Sigmoid colon (tissue), 6 donors: ENCODE measurements at regions not wholly inside any gene's neighbourhood (a gene's known extent, or its start where the extent isn't known, plus 50 kb on each side); places are given as distances from the start of the nearest gene placed in this dataset.

Experiments
- DNase-seq: peaks from one replicate; pipeline ENCODE4 v3.0.0-alpha.2; 2019
- H3K27ac ChIP-seq, 4 donors: fragments of 200-600 bp; sonication (generic); one replicate each; pipeline ENCODE4 v1.5.1; 2016 to 2019; ENCODE audit warnings: mild to moderate bottlenecking in 1 of 4
- H3K27me3 ChIP-seq, 3 donors: fragments of 200-600 bp; sonication (generic); one replicate each; pipeline ENCODE4 v1.5.1; 2019; ENCODE audit warnings: mild to moderate bottlenecking in 1 of 3
- H3K36me3 ChIP-seq, 4 donors: fragments of 200-600 bp; sonication (generic); one replicate each; pipeline ENCODE4 v1.5.1; 2016 to 2019
- H3K4me1 ChIP-seq, 4 donors: fragments of 200-600 bp; sonication (generic); one replicate each; pipeline ENCODE4 v1.5.1; 2017 to 2019
- H3K4me3 ChIP-seq, 4 donors: fragments of 200-600 bp; sonication (generic); one replicate each; pipeline ENCODE4 v1.5.1; 2017 to 2019; ENCODE audit warnings: mild to moderate bottlenecking in 2 of 4, moderate library complexity in 1 of 4
- H3K9me3 ChIP-seq, 4 donors: fragments of 200-600 bp in 3 of 4; sonication (generic) in 3 of 4; one replicate each; pipeline versions ENCODE4 v1.5.1 to v1.6.1; 2013 to 2019
- CTCF ChIP-seq, 4 experiments: fragments of 450-650 bp in 3 of 4; fragments of 200-600 bp in 1 of 4; IDR thresholded peaks; one replicate each; pipeline ENCODE4 v1.5.1; 2016 to 2019; ENCODE audit warnings: antibody characterized with exemption in 4 of 4, mild to moderate bottlenecking in 3 of 4, moderate library complexity in 2 of 4
- EP300 ChIP-seq, 4 donors: sonication (generic); formaldehyde crosslinking; IDR thresholded peaks; one replicate each; pipeline ENCODE4 v1.6.1; 2017; ENCODE audit warnings: antibody characterized with exemption in 4 of 4
- POLR2A ChIP-seq, 2 donors: fragments of 450-650 bp; IDR thresholded peaks; one replicate each; pipeline ENCODE4 v1.6.1; 2016; ENCODE audit warnings: antibody characterized with exemption in 2 of 2, mild to moderate bottlenecking in 2 of 2, moderate library complexity in 2 of 2
- POLR2AphosphoS5 ChIP-seq, 4 donors: sonication (generic); formaldehyde crosslinking; IDR thresholded peaks; one replicate each; pipeline ENCODE4 v1.6.1; 2017; ENCODE audit warnings: antibody characterized with exemption in 4 of 4
- WGBS, 2 donors: extraction: QIAGEN DNeasy Blood & Tissue Kit; methylation state at CpG; one replicate each; pipeline ENCODE4 v1.1.7; 2013; 5-methylcytosine and 5-hydroxymethylcytosine counted together
- intact Hi-C: fragments of 100-400 bp; cut with DNase I; formaldehyde crosslinking; loops from one replicate; pipeline ENCODE4 v1.15.1; 2023
- donor health status: healthy with polysubstance abuse.
- donor health status: healthy.

- no peak overlapping the region for H3K4me3 ChIP-seq
- 89% methylated on average over 3 of the region's 3 CpGs for WGBS, 2 donors
- H3K27ac ChIP-seq: no peak overlapping the region
- peaks cover 0 to 4% (median 0%) of the 10 kb centered on the region in 3 donors for H3K27me3 ChIP-seq
- DNase-seq: no peak
- intact Hi-C loops: no loop called here
- TF ChIP-seq EP300 (IDR thresholded peaks at IDR 0.05) (no peak), POLR2AphosphoS5 (IDR thresholded peaks at IDR 0.05) (no peak), CTCF (IDR thresholded peaks at IDR 0.05) (no peak), POLR2A (IDR thresholded peaks at IDR 0.05) (no peak)
- no peaks in the 10 kb centered on the region for H3K36me3 ChIP-seq
- peaks cover 0 to 4% (median 0%) of the 10 kb centered on the region in 4 donors for H3K9me3 ChIP-seq
- H3K4me1 ChIP-seq: no peaks in the 10 kb centered on the region
These were observed 102.7 kb downstream of the OLFM4 start for GRCh38 chr13:53131361-53131760.

GRCh38 chr13:53135301-53135700, 106.7 kb downstream of the OLFM4 start:
- Histone ChIP-seq H3K27ac (no peak overlapping the region), H3K4me3 (no peak overlapping the region), H3K4me1 (no peaks in the 10 kb centered on the region), H3K27me3 (peaks cover 0 to 4% (median 0%) of the 10 kb centered on the region in 3 donors), H3K9me3 (peaks cover 0 to 4% (median 0%) of the 10 kb centered on the region in 4 donors), H3K36me3 (no peaks in the 10 kb centered on the region)
- intact Hi-C loops: no loop called here
- no peak for TF ChIP-seq POLR2AphosphoS5 (IDR thresholded peaks at IDR 0.05)
- TF ChIP-seq POLR2A (IDR thresholded peaks at IDR 0.05): no peak
- TF ChIP-seq EP300 (IDR thresholded peaks at IDR 0.05): no peak
- TF ChIP-seq CTCF (IDR thresholded peaks at IDR 0.05): no peak
- whole genome bisulfite sequencing, 2 donors: 83 to 90% methylated on average over 2 of the region's 2 CpGs
- DNase-seq: no peak

- Histone ChIP-seq H3K27ac (no peak overlapping the region), H3K9me3 (peaks cover 0 to 4% (median 0%) of the 10 kb centered on the region in 4 donors), H3K27me3 (peaks cover 0 to 4% (median 0%) of the 10 kb centered on the region in 3 donors), H3K36me3 (no peaks in the 10 kb centered on the region), H3K4me1 (no peaks in the 10 kb centered on the region), H3K4me3 (no peak overlapping the region)
- intact Hi-C loops: no loop called here
- DNase-seq: no peak
- WGBS, 2 donors: 81 to 85% methylated on average over 3 of the region's 3 CpGs
- TF ChIP-seq POLR2A (IDR thresholded peaks at IDR 0.05) (no peak), EP300 (IDR thresholded peaks at IDR 0.05) (no peak), CTCF (IDR thresholded peaks at IDR 0.05) (no peak), POLR2AphosphoS5 (IDR thresholded peaks at IDR 0.05) (no peak)
These were observed 108.1 kb downstream of the OLFM4 start for GRCh38 chr13:53136554-53137215.

- peak overlapping the region in 3 of 4 donors; percentile 15 to 55 (median 37) for H3K27ac ChIP-seq
- no peaks in the 10 kb centered on the region for H3K36me3 ChIP-seq
- WGBS, 2 donors: 63 to 70% methylated on average over 1 of the region's 1 CpG
- peaks cover 0 to 4% (median 0%) of the 10 kb centered on the region in 3 donors for H3K27me3 ChIP-seq
- H3K4me3 ChIP-seq: no peak overlapping the region
- no peak for DNase-seq
- H3K9me3 ChIP-seq: peaks cover 0 to 4% (median 0%) of the 10 kb centered on the region in 4 donors
- TF ChIP-seq POLR2A (IDR thresholded peaks at IDR 0.05): no peak
- TF ChIP-seq POLR2AphosphoS5 (IDR thresholded peaks at IDR 0.05): peak in 2 of 4 donors; percentile 16 to 37
- H3K4me1 ChIP-seq: no peaks in the 10 kb centered on the region
- intact Hi-C loops: no loop called here
These were observed 109.2 kb downstream of the OLFM4 start for GRCh38 chr13:53137779-53138178.

- H3K27ac ChIP-seq: peak overlapping the region in 2 of 4 donors; percentile 15 to 55
- DNase-seq: peak; percentile 79
- intact Hi-C loops: no loop called here
- no peak overlapping the region for H3K4me3 ChIP-seq
- no peak for TF ChIP-seq POLR2A (IDR thresholded peaks at IDR 0.05)
- TF ChIP-seq CTCF (IDR thresholded peaks at IDR 0.05): no peak
- peaks cover 0 to 4% (median 0%) of the 10 kb centered on the region in 3 donors for H3K27me3 ChIP-seq
- H3K9me3 ChIP-seq: peaks cover 0 to 4% (median 0%) of the 10 kb centered on the region in 4 donors
- H3K36me3 ChIP-seq: no peaks in the 10 kb centered on the region
- no peaks in the 10 kb centered on the region for H3K4me1 ChIP-seq
- 87 to 88% methylated on average over 14 of the region's 14 CpGs for WGBS, 2 donors
These were observed 109.9 kb downstream of the OLFM4 start for GRCh38 chr13:53138376-53139036.
